ENCODE measurements at regions not wholly inside any gene's neighbourhood (a gene's known extent, or its start where the extent isn't known, plus 50 kb on each side); places are given as distances from the start of the nearest gene placed in this dataset.
A peak's percentile ranks its signal among the peaks of the same experiment; 100 is the strongest.

DNA sequence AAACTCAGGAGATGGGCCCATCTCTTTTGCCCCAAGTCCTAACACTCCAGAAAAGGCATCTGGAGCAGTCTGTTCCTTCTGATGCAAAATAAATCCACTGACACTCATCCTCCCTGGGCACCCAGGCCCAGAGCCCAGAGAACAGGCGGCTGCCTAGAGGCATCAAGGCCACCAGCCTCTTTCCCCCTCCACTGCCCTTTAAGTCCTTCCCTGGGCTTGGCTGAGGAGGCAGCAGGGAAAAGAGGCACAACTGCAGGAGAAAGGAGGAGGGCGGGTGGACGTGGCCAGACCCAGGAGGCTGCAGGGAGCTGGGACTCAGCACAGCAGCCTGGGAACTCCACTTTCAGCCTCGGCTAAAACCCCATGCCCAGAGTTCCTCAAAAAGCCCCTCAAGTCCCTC, 99.7 kb upstream of the ID2 start:
- no peak for DNase-seq

DNA sequence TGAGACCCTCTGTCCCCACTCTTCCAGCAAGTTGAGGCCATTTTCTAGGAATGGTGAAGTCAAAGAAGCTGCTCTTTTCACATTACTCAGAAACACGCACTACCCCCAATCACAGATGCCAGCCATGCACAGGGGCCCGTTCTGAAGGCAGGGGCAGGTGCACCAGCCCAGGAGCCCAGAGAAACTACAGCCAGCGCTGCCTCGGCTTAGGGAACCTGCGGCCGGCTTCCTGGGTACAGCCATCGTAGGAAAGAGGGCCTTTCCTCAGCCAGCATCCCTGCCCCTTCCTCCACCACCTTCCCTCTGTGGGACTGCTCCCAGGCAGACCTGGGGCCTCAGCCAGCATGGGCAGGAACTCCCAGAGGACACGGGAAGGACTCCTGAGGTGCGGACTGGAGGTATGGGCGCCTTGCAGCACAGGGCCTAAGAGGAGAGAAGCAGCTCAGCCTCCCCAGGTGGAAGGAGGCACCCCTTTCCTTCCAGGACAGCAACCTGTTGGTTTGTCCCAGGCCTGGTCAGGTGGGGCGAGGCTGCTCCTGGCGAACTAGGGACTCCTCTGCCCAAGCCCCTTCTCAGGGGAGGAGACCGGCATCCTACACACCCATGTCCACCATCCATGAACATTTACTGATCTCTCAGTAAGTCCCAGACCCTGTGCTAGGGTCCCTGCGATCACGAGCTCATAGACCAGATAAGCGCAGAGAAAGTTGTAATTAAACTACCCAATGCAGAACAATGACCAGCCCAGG, 99.0 kb upstream of the ID2 start:
- no peak for DNase-seq

DNA sequence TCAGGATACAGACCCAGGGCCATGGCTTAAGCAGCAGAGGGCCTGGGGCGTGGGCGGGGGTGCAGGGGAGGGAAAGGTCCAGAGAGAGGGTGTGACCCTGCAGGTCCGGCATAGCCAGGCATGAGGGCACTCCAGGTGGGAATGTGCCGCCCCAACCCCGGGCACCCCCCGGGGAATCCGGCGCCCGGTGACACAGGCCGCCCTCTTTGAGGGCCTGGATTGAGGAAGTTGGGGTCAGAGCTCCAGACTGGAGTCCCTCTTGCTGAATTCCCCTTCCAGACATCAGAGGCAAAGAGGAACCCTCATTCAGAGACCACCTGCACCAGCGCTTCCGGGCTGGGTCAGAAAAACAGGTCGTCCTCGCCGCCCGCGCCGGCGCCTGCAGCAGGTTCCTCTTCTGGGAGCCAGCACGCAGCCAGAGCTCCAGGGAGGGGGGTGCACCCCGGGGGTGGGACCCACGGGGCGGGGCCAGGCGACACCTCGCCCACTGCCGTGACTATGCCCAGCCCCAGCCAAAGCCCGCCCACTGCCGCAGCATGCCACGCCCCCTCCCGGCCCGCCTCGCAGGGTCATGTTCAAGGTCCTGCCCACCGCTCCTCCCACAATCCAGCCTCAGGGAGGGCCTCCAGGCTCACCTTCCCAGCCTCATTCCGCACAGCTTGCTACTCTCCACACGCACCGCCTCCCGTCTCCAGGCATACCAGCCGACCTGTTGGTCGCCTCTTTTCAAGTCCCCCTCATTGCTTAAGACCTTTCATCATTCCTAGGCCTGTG, 98.3 kb upstream of the ID2 start:
- peak; percentile 71 for DNase-seq

DNA sequence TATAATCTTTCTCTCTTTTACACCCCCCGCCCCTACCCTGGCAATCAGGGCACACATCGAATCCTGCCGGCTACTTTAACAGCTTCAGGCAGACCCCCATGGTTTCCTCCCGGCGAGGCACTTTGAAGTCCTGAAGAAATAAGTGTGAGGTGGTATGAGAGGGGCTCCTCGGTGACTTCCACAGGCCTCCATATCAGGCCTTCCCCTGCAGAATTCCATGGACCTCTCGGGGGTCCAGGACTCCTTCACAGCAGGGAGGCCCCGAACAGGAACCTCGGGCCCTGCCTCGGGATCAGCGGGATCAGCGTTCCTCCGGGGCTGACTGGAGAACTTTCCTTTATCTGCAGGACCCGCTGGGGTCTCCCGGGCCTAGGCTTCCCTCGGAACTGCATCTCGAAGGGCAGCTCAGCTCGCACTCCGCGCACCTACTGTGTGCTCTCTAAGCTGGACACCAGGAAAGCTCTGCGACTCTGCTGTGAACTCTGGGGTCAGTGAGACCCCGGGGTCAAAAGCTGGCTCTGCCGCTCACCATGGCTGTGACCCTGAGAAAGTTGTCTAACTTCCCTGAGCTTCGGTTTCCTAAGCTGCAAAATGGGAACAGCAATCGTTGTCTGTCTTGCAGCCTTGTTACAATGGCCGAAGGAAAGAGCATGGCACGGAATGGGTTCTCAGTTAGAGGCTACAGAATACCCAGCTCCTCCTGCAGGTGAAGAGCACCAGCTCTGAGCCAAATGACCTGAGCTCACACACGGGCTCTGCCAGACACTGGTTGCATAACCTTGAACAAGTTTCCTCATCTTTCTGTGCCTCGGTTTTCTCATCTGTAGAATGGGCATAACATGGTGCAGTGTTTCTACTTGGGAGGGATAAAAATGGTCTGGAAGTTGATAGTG, 97.4 kb upstream of the ID2 start:
- no peak for DNase-seq

DNA sequence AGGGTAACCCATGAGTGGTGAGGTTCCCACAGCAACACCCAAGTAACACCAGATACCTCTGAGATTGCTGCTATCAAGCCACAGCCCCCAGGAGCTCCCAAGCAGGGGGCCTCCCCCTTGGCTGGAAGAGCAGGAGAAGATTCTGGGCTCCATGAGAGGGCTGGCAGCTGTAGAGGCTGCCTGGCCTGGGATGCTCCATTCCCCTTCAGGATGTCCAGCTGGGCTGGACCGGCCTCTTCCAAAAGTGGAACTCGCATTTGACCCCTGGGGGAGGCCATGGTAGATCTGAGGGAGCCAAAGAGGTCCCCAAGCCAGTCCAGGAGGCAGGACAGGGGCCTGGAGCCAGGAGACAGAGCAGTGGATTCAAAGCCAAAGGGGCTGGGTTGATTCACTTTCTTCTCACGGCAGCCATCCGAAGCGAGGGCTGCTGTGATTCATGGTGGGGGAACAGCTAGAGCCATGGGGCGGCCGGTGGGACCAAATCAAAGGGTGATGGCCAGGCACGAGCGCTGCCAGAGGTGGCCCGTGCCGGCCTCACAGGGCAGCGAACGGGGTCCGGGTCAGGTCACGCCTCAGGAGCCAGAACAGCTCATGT, 95.3 kb upstream of the ID2 start:
- no peak for DNase-seq

DNA sequence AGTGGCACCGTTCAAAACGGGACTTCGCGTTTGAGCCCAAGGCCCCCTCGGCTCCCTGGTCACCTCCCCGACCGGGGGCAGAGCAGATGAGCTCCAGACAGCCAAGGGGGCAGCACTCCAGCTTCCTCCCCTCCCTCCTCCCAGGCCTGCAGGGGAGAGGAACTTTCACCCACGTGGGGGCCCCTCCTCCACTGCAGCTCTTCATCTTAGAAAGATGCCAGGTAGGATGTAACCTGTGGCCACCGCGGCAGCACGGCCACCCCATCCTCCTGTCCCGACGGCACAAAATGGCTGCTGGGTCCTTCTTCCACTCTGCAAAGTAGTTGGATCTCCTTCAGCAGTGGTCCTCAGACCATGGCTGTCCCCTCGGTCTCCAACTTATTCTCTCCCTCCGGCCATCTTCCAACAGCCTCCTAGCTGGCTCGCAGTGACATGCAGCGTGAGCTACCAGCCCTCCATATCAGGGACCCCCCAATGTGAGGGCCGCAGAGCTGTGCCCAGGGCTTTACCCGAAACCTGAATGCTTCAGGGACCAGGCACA, 94.5 kb upstream of the ID2 start:
- no peak for DNase-seq

DNA sequence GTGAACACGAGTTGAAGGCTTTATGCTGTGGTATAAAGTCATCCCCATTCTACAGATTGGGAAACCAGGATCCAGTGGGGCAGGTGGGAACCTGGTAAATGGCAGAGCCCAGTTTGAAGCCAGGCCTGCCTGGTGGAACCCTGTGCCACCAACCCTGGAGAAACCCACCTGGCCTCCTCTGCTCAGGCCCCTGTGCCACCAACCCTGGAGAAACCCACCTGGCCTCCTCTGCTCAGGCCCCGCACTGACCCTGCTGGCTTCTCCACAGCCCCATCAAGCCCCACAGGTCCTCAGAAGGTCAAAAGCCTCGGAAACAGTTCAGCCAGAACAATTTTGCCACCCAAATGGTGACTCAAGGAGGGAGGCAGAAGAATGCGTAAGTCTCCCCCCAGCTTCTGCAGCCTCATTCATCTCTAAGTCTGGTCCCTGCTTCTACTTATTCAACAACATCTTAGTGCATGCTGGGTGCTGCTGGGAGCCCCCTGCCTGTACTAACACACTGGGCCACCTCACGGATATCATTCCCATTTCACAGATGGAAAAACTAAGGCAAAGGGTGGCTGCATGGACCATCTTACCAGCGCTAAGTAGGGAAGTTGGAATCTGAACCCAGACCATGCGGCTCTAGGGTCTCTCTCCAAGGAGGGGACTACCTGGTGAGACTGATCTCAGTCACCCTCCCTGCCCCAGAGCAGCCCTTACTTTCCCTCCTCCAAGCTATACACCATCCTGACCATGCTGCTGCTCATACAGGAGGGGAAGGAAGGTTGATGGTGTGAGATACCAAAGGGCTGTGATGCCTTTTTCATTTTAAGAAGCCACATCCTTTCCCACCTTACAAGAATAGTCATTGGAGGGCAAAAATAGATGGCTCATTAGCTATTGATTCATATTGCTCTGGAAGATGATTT, 93.7 kb upstream of the ID2 start:
- DNase-seq, result no peak

DNA sequence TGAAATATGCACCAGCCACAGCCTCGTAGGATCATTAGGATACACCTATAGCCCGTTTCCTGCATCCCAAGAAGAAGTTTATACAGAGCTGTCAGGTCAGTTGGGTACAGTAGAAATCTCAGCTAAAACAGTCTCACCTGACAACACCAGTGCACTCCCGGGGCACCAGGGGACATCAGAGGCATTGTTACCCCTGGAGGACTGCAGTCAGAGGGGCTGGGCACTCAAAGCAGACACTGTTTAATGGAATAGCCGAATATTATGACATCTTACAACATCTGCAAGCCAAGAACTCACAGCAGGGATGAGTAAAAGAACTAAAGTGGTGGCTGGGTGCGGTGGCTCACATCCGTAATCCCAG, 93.0 kb upstream of the ID2 start:
- no peak for DNase-seq

DNA sequence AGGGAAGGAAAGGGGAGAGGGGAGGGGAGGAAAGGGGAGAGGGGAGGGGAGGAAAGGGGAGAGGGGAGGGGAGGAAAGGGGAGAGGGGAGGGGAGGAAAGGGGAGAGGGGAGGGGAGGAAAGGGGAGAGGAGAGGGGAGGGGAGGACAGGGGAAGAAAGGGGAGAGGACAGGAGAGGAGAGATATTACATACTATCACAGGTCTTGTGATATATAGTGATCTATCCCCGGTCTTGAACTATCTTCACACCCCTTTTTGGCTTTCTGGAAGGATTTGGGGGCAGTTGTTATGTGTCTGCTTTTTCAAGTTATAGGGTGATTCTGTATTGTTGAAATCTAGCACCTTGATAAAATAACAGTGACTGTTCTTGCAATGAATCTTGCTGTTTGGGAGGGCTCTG, 92.1 kb upstream of the ID2 start:
- no peak for DNase-seq

DNA sequence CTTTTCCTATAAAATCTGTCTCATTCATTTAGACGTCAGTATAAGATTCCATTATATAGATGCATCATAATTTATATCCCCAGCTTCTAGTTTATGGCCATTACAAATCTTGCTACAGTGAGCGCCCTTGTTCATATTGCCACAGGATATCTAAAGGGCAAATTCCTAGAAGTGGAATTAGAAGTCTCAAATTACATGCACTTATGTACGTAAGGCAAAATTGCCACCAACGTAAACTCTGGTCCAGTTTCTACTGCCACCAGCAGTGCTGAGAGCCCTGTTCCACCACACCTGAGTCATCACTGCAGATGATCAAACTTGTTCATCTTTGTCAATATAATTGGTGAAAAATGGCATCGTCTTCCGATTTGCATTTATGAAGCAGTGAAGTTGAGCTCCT, 90.9 kb upstream of the ID2 start:
- DNase-seq, result no peak

DNA sequence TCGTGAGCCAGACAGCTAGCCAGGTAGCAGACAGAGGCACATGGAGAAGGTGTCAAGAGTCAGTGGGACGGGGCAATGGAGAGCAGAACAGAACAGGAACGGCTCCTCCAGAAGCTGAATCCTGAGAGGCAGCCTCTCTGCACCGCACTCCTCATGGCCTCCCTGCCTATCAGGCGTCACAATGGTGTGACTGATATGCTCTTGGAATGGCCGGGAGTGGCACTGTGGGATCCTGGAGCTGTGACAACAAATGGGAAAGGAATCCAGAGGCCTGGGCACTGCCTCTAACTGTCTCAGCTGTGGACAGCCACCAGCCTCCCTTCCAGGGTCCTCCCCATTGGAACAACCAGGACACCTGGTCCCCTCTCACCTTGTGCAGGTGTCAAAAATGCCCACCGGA, 89.1 kb upstream of the ID2 start:
- DNase-seq, result no peak

DNA sequence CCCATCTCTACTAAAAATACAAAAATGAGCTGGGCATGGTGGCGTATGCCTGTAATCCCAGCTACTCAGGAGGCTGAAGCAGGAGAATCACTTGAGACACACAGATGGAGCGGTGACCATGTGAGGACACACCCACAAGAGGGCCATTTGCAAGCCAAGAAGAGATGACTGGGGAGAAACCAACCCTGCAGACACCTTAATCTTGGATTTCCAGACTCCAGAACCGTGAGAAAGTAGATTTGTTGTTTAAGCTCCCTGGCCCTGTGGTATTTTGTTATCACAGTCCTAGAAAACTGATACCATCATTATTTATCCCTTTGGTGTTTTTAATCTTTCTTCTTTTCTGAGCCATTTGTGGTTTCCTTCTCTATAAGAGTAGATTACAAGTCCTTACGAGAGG, 88.6 kb upstream of the ID2 start:
- no peak for DNase-seq

DNA sequence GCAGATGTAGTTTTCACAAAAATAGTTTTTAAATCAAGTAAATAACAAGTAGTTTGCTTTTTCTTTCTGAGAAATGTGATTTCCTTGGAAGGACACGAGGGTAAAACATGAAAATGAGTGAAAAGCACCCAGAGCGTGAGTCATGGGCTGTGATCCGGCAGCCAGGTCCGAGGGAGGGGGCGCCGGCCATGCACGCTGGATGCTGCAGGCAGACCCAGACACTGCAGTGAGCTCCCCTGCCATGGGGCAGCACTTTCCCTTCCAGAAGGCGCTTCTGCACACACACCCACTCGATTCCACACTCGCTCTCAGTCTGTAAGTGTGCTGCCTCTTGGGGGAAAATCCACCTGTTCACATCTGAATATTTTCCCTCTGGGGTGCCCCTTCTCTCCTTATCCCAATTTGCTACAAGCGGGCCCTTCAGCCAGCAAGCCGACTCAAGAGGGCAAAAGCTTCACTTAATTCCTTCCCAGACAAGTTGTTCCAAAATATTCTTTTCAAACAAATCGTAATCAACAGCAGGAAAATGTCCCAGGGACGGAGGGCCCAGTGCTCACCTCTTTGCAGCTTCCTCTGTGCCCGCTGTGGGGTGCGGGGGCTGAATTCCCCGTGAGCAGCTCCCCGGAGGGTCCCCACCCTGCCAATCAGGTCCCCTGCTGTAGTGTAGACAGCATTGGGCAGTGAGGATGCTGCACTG, 87.0 kb upstream of the ID2 start:
- no peak for DNase-seq

DNA sequence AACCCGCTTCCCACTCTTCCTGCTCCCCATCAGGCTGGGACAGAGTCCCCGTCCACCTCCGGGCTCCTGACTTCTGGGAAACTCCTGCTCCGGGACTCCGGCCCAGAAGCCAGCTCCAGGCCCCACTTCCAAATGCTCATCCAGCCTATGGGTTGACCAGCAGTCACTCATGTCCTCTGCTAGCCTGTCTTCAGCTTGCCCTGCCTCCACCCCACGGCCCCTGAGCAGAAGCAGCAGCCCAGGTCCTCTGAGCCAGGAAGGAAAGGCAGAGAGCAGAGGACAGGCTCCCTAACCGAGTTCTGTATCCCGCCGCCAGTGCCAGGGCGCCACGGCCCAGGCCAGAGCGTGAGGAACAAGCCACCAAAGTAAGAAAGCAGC, 86.4 kb upstream of the ID2 start:
- DNase-seq, result no peak

DNA sequence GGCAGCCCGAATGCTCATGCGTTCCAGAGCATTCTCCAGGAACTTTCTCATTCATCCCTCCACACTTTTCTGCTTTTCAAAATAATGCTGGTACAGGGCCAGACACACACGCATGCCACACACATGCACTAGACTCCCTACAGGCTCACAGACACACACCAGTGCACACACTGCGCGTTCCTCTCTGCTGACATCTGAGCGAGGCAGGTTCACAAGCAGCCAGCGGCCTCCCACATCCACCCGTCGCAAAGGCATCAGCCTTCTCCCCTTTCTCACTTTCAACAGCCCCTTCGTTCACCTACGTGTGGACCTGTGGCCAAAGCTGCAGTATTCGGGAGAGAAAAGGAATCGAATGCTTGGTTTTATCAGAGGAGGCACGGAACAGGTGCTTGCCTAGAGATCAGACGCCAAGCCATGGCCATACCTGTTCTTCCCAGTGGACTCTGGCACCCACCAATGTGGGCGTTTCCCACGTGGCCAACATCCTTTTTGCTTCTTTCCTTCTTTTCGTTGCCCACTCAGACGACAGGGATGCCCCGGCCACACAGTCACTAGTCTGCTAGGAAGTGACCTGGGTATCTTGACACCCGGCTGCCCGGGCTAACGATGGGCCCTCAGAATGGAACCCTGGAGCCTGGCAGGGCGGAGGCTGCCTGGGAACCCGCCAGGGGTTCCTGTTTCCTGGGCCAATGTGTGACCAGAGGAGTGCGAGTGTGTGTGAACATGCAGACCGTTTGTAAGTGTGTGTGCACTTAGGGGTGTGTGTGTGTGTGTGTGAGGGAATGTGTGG, 85.8 kb upstream of the ID2 start:
- DNase-seq, result no peak

DNA sequence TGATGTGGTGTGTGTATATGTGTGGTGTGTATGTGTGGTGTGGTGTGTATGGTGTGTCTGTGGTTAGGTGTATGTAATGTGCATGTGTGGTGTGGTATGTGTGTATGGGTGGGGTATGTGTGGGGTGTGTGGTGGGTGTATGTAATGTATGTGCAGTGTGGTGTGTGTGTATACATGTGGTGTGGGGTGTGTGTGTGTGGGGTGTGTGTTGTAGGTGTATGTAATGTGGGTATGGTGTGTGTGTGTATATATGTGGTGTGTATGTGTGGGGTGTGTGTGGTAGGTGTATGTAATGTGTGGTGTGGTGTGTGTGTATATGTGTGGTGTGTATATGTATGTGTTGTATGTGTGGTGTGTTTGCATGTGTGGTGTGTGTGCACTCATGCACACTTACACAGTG, 84.8 kb upstream of the ID2 start:
- no peak for DNase-seq

DNA sequence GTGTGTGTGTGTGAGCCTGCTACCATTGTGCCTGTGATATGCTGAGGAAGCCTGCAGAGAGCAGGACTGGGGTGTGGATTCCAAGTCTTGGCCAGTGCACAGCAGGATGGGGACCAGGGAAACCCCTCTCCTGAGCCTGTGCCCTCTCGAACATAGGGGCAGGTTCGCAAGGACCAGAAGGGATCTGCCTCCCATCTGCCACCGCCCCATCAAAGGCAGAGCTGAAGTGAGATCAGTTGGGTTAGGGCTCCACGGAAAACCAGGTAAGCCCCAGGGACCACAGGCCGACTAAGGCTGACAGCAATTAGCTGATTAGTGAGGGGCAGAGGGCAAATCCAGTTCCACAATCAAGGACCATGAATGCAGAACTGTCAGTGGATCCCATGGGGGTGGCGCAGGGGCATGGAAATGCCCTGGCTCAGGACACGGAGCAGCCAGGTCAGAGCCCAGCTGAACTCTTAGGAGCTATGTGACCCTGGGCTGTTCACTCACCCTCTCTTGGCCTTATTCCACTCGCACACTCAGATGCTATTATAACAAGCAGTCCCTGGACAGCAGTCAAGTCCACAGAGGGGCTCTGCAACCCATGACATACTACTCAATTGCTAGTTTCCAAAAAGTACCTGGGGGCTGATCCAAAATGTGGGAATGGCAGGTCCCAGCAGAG, 84.2 kb upstream of the ID2 start:
- no peak for DNase-seq

DNA sequence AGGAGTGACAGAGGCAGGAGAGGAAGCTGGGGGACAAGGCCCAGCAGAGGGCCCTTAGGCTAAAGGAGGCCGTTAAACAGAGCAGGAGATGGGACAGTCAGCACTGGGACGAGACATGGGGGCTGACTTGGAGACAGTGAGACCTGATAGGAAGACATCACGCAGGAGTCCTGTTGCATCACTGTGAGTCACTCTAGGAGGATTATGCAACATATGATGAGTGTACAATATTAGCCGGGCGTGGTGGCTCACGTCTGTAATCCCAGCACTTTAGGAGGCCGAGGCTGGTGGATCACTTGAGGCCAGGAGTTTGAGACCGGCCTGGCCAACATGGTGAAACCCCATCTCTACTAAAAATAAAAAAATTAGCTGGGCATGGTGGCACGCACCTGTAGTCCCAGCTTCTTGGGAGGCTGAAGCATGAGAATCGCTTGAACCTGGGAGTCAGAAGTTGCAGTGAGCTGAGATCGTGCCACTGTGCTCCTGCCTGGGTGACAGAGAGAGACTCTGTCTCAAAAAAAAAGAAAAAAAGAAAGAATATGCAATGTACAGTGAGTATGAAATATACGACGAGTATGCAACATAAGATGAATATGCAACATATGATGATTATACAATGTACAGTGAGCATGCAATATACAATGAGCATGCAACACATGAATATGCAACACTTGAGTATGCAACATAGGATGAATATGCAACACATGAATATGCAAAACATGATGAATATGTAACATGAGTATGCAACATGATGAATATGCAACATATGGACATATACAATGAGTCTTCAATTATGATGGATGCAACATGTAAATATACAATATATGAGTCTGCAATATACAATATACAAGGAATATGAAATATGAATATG, 83.3 kb upstream of the ID2 start:
- DNase-seq, result peak; percentile 90

Data from fibroblast of skin of scalp (primary cell).